IPS DF 4.7 (cell line): ENCODE measurements at regions not wholly inside any gene's neighbourhood (a gene's known extent, or its start where the extent isn't known, plus 50 kb on each side); places are given as distances from the start of the nearest gene placed in this dataset.

ENCODE experiments used
- DNase-seq: peaks from one replicate; pipeline ENCODE4 v3.0.0-alpha.2; 2013; ENCODE audit warnings: low spot score; ENCODE audit errors: extremely low read depth

DNA sequence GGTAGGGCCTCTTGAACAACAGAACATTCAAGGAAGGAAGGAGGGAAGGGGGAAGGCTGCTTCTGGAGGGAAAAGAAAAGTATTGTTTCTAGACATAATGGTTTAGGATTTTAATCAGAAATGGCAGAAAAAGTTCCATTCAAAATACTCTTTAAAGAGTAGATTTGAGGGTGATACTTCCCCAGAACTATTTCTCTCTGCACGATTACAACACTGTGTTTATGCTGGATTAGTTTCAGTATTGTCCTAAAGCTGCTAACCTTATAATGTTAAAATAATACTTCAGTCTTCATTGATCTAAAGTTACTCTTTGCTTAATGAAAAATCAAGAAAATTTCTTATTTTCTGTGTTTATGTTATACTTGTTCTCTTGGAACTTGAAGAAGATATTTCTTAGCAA, 1026.3 kb upstream of the PABPC4L start:
- no peak for DNase-seq

DNA sequence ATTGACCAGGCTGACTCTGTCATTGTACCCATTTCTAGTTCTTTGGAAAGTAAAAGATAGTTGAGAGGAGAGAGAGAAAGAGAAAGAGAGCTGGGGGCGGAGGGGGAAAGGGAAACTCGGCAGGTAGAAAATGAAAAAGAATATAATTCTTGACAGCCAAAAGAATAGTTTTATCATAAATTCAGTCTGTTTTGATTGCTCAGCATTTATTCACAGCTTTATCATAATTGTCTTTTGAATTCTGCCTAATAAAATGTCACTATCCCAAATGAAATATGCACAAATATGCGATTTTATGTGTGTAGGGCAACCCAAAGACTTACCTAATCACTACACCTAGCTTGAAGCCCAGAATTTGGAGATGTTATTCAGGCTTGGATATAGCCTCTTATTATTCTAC, 1024.0 kb upstream of the PABPC4L start:
- DNase-seq, result no peak

DNA sequence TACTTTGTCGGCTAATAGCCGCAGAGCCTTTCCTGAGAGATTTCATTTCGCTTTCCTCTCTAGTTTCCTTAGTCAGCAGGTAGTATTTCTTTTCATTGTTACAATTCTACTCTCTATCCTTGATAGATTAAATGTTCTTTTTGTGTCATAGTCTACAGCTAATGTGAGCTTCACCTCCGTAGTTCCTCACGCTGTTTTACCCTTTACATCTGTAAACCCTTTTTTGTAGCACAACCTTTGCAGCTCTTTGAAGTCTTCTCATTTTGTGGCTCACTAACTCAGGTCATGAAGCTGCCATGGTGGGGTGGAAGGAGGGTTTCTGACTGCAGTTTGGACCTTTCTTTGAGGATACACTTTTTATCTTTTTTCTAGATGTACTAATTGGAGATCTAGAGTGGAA, 1008.8 kb upstream of the PABPC4L start:
- DNase-seq, result no peak

GRCh38 chr4:135207531-135207930, 1005.9 kb upstream of the PABPC4L start:
- no peak for DNase-seq

DNA sequence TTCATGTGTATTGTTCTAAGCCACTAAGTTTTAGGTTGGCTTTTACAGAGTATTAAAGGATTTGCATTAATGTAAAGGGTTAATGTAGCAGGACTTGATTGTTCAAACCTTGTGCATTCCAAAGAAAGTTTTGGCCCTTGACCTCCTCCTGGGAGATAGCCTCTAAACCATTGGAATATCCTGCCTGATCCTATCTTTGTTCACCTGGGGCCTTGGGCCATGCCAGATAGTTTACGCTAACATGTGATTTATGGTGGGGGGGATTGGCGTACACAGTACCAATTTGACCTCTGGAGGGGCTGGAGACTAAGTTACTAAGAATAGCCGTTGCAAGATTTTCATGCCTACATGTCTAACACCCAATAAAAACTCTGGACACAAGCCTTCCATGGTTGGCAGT, 1002.7 kb upstream of the PABPC4L start:
- DNase-seq, result no peak

DNA sequence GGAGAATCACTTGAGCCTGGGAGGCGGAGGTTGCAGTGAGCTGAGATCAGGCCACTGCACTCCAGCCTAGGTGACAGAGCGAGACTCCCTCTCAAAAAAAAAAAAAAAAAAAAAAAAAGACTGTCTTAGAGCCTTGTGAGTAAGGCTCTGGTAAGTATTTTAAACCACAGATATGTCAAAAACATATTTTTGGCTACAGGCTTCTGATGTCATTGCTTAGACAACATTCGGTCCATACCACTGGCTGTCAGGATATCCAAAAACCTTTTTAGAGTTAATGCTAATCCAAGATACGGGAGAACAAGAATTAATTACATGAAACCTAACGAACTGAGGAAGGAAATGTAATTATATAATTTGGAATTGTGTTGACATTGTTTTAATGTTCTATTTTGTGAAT, 999.5 kb upstream of the PABPC4L start:
- no peak for DNase-seq

DNA sequence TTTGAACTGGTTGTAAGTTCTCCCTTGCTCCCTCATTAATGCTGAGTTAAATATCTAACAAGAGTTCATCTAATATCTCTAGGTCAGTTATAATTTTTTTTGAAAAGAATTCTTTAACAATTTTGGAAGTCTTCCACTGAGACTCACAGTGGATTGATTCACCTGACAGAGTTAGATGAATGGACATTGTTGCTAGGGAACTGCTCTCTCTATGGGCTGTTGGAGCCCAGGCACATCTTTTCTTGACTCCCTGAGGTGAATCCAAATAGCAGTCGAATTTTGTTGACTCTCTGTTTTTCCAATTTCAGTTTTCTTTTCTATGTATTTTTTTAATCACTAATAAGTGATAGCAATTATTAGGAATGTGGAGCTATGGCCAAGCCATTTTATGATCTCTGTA, 996.1 kb upstream of the PABPC4L start:
- no peak for DNase-seq

- DNase-seq, result no peak
Observed at GRCh38 chr4:135194477-135194876, 992.9 kb upstream of the PABPC4L start.

GRCh38 chr4:135192751-135193535, 991.4 kb upstream of the PABPC4L start:
- DNase-seq, result no peak

DNA sequence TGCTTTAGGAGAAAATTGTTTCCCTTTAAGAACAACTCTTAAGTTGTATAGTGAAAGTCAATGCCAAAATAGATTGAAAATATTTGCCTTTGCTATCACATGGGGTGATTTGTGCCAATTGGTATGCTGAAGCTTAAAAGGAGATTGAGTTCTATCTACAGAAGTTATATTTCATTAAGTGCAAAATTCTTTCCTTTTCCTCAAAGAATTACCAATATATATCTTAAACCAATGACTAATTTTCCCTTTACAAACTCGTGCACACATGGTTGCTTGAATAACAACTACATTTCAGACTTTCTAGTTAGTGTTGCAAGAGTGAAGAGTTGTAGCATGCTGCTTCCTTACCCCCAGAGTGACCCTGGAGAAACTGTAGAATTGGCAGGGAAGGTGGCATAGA, 990.0 kb upstream of the PABPC4L start:
- DNase-seq, result no peak

GRCh38 chr4:135186002-135186401, 984.4 kb upstream of the PABPC4L start:
- DNase-seq, result peak; percentile 83

DNA sequence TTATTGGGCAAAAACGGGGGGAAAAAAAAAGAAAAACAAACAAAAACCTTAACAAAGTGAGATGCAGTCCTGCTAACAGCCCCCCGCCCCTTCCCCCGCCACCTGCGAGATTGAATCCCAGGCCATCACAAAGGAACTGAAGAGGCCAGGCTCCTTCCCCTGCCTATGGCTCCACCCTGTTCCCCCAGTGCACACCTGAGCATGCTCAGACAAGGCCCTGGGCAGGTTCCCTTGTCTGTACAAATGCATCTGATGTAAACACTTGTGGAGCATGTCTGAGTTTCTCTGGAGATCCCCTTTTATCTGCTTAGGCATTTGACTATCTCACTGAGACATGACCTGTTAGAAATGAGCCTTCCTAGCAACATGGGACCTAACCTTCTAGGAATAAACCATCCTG, 983.7 kb upstream of the PABPC4L start:
- no peak for DNase-seq

GRCh38 chr4:135184715-135185114, 983.1 kb upstream of the PABPC4L start:
- no peak for DNase-seq

DNA sequence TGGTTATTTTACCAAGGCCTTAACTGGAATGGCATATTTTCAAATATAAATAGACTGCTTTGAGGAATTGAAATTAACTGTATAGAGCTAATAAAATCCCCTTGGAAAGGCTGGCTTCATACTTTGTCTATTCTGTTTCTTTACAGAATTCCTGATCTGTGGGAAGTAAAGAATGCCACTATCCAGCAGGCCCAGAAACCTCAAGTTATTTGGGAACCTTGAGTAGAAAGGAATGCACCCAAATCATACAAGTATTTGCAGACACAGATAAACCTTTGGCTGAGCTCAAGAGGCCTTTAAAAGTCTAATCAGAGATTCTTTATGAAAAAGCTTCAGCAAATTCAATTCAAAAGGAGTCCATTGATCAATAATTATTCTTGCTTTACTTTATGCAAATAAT, 975.7 kb upstream of the PABPC4L start:
- DNase-seq, result no peak

DNA sequence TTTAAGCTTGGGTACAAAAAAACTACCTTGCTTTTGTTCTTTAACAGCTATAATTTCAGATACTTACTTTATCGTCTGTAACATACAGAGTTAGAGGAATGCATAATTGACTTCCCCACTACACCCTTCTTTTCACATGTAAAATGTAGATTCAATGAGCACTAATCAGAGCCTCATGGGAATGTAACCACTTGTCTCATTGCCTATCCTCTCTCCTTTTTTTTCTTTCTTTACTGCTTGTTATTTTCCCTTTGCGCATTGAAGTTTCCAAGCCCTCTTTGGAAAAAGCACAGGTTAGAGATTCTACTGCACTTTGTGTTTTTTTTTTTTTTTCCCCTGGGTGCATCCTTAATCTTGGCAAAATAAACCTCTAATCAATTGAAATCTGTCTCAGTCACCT, 965.1 kb upstream of the PABPC4L start:
- no peak for DNase-seq

- DNase-seq, result no peak
Observed at GRCh38 chr4:135164601-135165000, 963.0 kb upstream of the PABPC4L start.

DNA sequence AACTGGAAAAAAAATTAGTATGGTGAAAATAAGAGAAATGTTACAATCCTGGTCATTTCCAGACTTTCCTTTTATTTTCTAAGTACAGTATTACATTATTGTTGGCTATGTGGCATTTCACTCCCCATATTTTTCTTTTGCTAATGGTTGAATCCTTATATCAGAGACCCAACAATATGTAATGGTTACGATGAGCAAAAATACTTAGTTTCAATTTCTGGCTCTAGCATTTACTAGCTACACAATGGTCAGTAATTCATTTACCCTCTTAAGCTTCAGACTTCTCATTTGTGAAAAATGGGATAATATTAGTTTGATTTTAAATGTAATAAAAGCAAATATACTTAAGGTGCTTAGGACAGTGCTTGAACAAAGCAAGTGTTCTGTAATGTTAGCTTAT, 942.9 kb upstream of the PABPC4L start:
- DNase-seq, result no peak

- no peak for DNase-seq
Observed at GRCh38 chr4:135124196-135124595, 922.6 kb upstream of the PABPC4L start.

GRCh38 chr4:135123632-135124031, 922.0 kb upstream of the PABPC4L start:
- DNase-seq, result no peak

- DNase-seq, result no peak
Observed at GRCh38 chr4:135122457-135122856, 920.9 kb upstream of the PABPC4L start.

- DNase-seq, result no peak
Observed at GRCh38 chr4:135120195-135120594, 918.6 kb upstream of the PABPC4L start.

- no peak for DNase-seq
Observed at GRCh38 chr4:135114079-135114478, 912.5 kb upstream of the PABPC4L start.

DNA sequence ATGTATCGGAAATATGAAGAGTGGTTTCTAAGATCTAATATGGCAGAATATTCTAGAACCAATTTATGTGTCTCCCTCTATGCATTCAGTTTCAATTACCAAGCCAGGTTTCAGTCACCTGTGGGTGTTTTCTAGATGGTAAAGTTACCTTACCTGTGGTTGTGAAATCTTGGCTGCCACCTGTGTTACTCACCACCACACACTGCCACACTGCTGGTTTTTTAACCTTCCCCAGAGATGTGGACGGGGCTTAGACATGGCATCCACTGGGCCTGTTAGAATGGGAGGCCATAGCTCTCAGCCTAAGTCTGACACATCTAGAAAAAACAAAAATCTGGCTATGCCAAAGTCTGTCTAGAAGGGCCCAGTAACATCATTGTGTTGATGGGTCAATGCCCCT, 896.5 kb upstream of the PABPC4L start:
- DNase-seq, result no peak

- no peak for DNase-seq
Observed at GRCh38 chr4:135073389-135073788, 871.8 kb upstream of the PABPC4L start.
